SK-N-MC (cell line): ENCODE measurements at regions not wholly inside any gene's neighbourhood (a gene's known extent, or its start where the extent isn't known, plus 50 kb on each side); places are given as distances from the start of the nearest gene placed in this dataset.

Experiments
- EZH2 ChIP-seq: fragments of 200-600 bp; sonication (generic); IDR thresholded peaks from one replicate; pipeline ENCODE4 v1.6.1; 2017; ENCODE audit warnings: antibody characterized with exemption
- POLR2AphosphoS5 ChIP-seq: IDR thresholded peaks from 2 replicates; pipeline ENCODE4 v1.6.1; 2012; ENCODE audit warnings: mild to moderate bottlenecking, low read depth, low read length, borderline replicate concordance

- TF ChIP-seq POLR2AphosphoS5 (no peak), EZH2 (no peak)
Observed at GRCh38 chr14:42683707-42684106, 1077.0 kb downstream of the LRFN5 start.
